Endodermal cell (in vitro differentiated cells): ENCODE measurements at regions not wholly inside any gene's neighbourhood (a gene's known extent, or its start where the extent isn't known, plus 50 kb on each side); places are given as distances from the start of the nearest gene placed in this dataset.

Experiments used
- DNase-seq: peaks from one replicate; pipeline ENCODE4 v3.0.0-alpha.2; 2017
- H3K27ac ChIP-seq: 2 replicates; pipeline ENCODE4 v1.5.1; 2013; ENCODE audit warnings: mild to moderate bottlenecking, low read depth, low read length, moderate library complexity
- H3K27me3 ChIP-seq: 2 replicates; pipeline ENCODE4 v1.6.1; 2013; ENCODE audit warnings: mild to moderate bottlenecking, low read length, moderate library complexity; ENCODE audit not compliant: insufficient read depth, control insufficient read depth, poor library complexity, severe bottlenecking
- H3K36me3 ChIP-seq: 2 replicates; pipeline ENCODE4 v1.7.0; 2013; ENCODE audit warnings: mild to moderate bottlenecking, low read length, moderate library complexity; ENCODE audit not compliant: control insufficient read depth, insufficient read depth
- H3K4me1 ChIP-seq: one replicate; pipeline ENCODE4 v1.7.0; 2013; ENCODE audit warnings: low read length; ENCODE audit not compliant: control insufficient read depth, insufficient read depth
- H3K4me3 ChIP-seq: 2 replicates; pipeline ENCODE4 v1.5.1; 2013; ENCODE audit warnings: mild to moderate bottlenecking, low read length, moderate library complexity
- H3K9ac ChIP-seq: 2 replicates; pipeline ENCODE4 v1.6.1; 2013; ENCODE audit warnings: mild to moderate bottlenecking, low read length, moderate library complexity; ENCODE audit not compliant: poor library complexity, severe bottlenecking; ENCODE audit errors: extremely low read depth
- H3K9me3 ChIP-seq: 2 replicates; pipeline ENCODE4 v1.6.1; 2013; ENCODE audit warnings: mild to moderate bottlenecking, low read length, moderate library complexity; ENCODE audit not compliant: control insufficient read depth
- H3K27ac Mint-ChIP-seq: 2 replicates; pipeline ENCODE4 v1.8.0; 2020; ENCODE audit warnings: mixed read lengths
- H3K27me3 Mint-ChIP-seq: 2 replicates; pipeline ENCODE4 v1.8.0; 2021; ENCODE audit warnings: mild to moderate bottlenecking, mixed read lengths; ENCODE audit not compliant: insufficient read depth
- H3K36me3 Mint-ChIP-seq: 2 replicates; pipeline ENCODE4 v1.8.0; 2020; ENCODE audit warnings: low read depth, mixed read lengths
- H3K4me1 Mint-ChIP-seq: 2 replicates; pipeline ENCODE4 v1.8.0; 2020; ENCODE audit warnings: mixed read lengths
- H3K4me3 Mint-ChIP-seq: 2 replicates; pipeline ENCODE4 v1.8.0; 2020; ENCODE audit warnings: mild to moderate bottlenecking, moderate library complexity, mixed read lengths
- H3K9me3 Mint-ChIP-seq: 2 replicates; pipeline ENCODE4 v1.8.0; 2020; ENCODE audit warnings: mild to moderate bottlenecking, mixed read lengths
- WGBS, 2 experiments: methylation state at CpG; one replicate each; pipeline versions ENCODE4 v1.1.5 to v1.1.7; 2013; ENCODE audit warnings: missing lambda C conversion rate in 2 of 2, mixed read lengths in 1 of 2; ENCODE audit not compliant: insufficient coverage in 1 of 2, insufficient read length in 1 of 2; 5-methylcytosine and 5-hydroxymethylcytosine counted together
- TF ChIP-seq, protein P1 (sequence below): fragments of 200-600 bp; sonication (generic); conservative IDR thresholded peaks from 2 replicates; pipeline ENCODE4 v1.5.0; 2021; ENCODE audit warnings: antibody characterized with exemption, mild to moderate bottlenecking

DNA sequence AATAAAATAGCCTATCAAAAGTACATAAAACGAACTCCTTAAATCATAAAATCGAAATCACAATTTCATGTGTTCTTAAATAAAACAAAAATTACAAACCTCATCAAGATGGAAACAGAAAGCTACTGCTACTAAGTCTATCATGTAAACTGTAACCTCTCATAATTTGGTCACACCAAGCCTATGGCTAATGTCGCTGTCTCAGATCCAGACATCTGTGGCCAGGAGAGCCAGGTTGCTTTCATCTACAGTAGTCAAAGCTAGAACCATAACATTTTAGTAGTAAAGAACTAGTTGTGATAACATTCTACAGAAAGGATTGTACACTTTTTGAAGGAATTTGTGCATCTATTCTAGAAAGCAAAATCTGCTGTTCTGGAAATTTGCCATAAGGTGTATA lies 197.4 kb upstream of the MBNL1 start:
- TF ChIP-seq, protein P1, sequence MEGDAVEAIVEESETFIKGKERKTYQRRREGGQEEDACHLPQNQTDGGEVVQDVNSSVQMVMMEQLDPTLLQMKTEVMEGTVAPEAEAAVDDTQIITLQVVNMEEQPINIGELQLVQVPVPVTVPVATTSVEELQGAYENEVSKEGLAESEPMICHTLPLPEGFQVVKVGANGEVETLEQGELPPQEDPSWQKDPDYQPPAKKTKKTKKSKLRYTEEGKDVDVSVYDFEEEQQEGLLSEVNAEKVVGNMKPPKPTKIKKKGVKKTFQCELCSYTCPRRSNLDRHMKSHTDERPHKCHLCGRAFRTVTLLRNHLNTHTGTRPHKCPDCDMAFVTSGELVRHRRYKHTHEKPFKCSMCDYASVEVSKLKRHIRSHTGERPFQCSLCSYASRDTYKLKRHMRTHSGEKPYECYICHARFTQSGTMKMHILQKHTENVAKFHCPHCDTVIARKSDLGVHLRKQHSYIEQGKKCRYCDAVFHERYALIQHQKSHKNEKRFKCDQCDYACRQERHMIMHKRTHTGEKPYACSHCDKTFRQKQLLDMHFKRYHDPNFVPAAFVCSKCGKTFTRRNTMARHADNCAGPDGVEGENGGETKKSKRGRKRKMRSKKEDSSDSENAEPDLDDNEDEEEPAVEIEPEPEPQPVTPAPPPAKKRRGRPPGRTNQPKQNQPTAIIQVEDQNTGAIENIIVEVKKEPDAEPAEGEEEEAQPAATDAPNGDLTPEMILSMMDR, result no peak
- no peaks in the 10 kb centered on the region for H3K4me1 ChIP-seq
- H3K4me3 ChIP-seq, result no peak overlapping the region

DNA sequence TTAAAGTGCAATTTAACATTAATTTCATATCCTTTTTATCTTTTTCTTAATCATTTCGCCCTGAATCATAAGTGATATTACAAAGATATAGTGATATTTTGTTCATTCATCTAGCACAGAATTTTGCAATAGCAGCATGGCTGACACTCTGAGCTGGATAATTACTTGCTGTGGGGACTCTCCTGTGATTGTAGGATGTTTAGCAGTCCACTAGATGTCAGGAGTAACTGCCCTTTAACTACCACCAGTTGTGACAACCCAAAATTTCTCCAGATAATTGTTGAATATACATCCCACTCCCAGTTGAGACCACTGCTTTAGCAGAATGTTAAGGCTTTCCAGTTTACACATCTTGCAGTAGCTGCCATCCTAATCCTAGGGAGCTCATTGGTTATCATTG lies 196.8 kb upstream of the MBNL1 start:
- no peak overlapping the region for H3K4me3 Mint-ChIP-seq
- H3K27ac Mint-ChIP-seq, result no peak overlapping the region
- no peak for DNase-seq
- peaks cover 4% of the 10 kb centered on the region for H3K9me3 Mint-ChIP-seq
- no peaks in the 10 kb centered on the region for H3K4me1 Mint-ChIP-seq
- H3K27me3 Mint-ChIP-seq, result no peaks in the 10 kb centered on the region
- H3K4me3 ChIP-seq, result no peak overlapping the region
- no peaks in the 10 kb centered on the region for H3K36me3 ChIP-seq
- no CpG with 5 or more reads among the region's 1 CpG for WGBS, 2 experiments
- H3K9me3 ChIP-seq, result peaks cover 11% of the 10 kb centered on the region
- H3K4me1 ChIP-seq, result no peaks in the 10 kb centered on the region
- TF ChIP-seq, protein P1, result peak; percentile 80
- no peak overlapping the region for H3K27ac ChIP-seq
- no peaks in the 10 kb centered on the region for H3K36me3 Mint-ChIP-seq
- H3K27me3 ChIP-seq, result peaks cover 6% of the 10 kb centered on the region
- no peak overlapping the region for H3K9ac ChIP-seq

More for the DNA sequence above, 197.4 kb upstream of the MBNL1 start:
- Histone ChIP-seq H3K27me3 (peaks cover 5% of the 10 kb centered on the region), H3K36me3 (no peaks in the 10 kb centered on the region), H3K27ac (no peak overlapping the region), H3K9ac (no peak overlapping the region), H3K9me3 (peaks cover 11% of the 10 kb centered on the region)
- DNase-seq, result no peak
- Mint-ChIP-seq H3K9me3 (peaks cover 4% of the 10 kb centered on the region), H3K36me3 (no peaks in the 10 kb centered on the region), H3K27me3 (no peaks in the 10 kb centered on the region), H3K27ac (no peak overlapping the region), H3K4me3 (no peak overlapping the region), H3K4me1 (no peaks in the 10 kb centered on the region)
- WGBS, 2 experiments, result 95% methylated on average over 3 of the region's 3 CpGs; no CpG with 5 or more reads in 1 of the 2 experiments

DNA sequence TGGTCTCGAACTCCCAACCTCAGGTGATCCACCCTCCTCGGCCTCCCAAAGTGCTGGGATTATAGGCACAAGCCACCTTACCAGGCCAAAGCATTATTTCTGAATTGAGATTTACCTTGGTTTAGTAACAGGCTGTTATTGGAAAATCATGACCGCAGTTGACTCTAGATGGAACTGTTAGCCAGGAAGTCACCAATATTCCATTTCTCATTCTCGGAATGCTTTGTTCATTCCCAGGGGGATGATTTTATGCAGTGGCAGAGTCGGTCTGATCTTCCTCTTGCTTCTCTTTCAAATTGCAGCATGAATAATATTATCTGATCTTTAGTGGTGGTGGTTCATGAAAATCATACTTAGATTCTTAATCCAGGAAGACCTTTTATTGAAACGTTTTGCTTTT lies 195.5 kb upstream of the MBNL1 start:
- WGBS, 2 experiments, result 88 to 92% methylated on average over 4 to 5 of the region's 6 CpGs
- Mint-ChIP-seq H3K36me3 (no peaks in the 10 kb centered on the region), H3K27ac (no peak overlapping the region), H3K9me3 (peaks cover 4% of the 10 kb centered on the region), H3K4me3 (no peak overlapping the region), H3K4me1 (no peaks in the 10 kb centered on the region), H3K27me3 (peaks cover 3% of the 10 kb centered on the region)
- no peak overlapping the region for H3K9ac ChIP-seq
- H3K4me1 ChIP-seq, result no peaks in the 10 kb centered on the region
- H3K9me3 ChIP-seq, result peaks cover 11% of the 10 kb centered on the region
- no peak overlapping the region for H3K27ac ChIP-seq
- no peak overlapping the region for H3K4me3 ChIP-seq
- TF ChIP-seq, protein P1, result no peak
- H3K27me3 ChIP-seq, result peaks cover 12% of the 10 kb centered on the region
- H3K36me3 ChIP-seq, result no peaks in the 10 kb centered on the region
- DNase-seq, result no peak
